Fibroblast of skin of back (primary cell): ENCODE measurements at regions not wholly inside any gene's neighbourhood (a gene's known extent, or its start where the extent isn't known, plus 50 kb on each side); places are given as distances from the start of the nearest gene placed in this dataset.
A peak's percentile ranks its signal among the peaks of the same experiment; 100 is the strongest.

Experiments
- DNase-seq: peaks from one replicate; pipeline ENCODE4 v3.0.0-alpha.2; 2013

DNA sequence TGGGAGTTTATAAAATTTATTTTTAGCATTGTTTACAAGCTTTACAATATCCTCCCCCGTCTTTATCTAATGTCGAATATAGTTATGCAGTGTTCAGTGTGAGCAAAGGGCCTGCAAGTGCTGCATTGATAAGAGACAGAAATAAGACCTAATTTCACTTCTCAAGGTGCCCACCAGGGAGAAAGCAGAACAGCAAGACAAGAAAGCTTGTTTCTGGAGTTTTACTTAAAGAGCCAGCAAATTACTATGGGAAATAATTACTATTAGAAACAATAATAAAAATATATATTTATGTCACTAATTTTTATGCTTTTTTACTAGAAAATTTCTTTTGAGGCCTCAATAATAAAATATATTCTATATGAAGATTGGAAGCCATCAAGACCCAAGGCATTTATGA is 2677.7 kb downstream of the ARAP2 start:
- DNase-seq, result no peak

GRCh38 chr4:33577791-33578190 is 2666.5 kb downstream of the ARAP2 start:
- no peak for DNase-seq

GRCh38 chr4:33579951-33580350 is 2664.4 kb downstream of the ARAP2 start:
- no peak for DNase-seq

DNA sequence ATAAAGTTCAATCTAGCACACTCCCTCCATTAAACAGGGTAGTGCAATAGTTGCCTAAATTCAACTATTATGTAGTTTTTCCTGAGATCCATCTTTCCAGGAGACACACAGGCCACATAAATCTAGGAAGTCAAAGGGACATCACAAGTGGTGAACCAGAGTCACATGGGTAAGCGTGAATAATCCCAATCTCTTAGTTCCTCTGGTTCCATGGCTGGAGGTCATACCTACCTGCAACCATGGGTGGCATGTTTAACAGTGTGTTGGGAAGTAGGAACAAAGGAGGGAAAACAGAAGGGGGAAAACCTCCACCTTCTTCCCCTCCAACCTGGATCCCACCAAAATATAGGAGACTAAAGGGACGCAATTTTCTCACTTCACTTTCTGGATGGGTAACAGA is 2651.6 kb downstream of the ARAP2 start:
- no peak for DNase-seq

- DNase-seq, result no peak
These were observed 2637.4 kb downstream of the ARAP2 start for GRCh38 chr4:33606951-33607350.

DNA sequence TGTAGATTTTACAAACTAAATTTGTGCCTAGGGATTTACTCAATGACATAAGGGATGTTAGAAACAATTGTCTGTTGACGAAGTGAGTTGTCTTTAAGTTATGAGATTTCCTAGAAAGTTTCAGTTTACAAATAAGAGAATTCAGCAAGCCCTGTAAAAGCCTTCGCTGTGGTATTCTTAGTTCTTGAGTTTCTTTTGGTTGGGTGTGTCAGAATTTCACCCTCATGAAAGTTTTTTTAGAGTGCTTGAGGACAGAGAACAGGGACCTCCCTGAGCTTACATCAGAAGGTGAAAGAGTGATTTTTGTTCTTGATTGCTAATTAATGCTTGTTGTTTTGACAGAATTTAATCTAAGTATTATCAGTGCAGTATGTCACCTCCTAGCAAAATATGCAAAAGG is 2628.2 kb downstream of the ARAP2 start:
- no peak for DNase-seq

DNA sequence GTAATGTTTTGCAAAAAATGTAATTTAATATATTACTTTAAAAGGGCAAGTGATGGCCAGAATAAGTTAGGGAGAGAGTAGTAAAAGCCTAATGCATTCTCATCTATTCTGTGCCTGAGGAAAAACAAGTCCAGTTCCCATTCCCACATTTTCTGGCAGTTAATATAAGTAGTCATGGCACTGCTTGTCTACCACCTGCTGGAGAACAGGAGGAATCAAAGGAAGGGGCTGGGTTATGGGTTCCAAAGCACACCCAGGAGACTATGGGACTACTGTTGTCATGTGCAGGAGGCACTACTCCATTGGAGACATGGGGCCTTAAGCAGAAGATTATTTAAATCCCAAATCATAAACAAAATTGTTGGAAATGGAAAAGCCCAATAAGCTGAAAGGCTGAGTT is 2618.6 kb downstream of the ARAP2 start:
- no peak for DNase-seq

DNA sequence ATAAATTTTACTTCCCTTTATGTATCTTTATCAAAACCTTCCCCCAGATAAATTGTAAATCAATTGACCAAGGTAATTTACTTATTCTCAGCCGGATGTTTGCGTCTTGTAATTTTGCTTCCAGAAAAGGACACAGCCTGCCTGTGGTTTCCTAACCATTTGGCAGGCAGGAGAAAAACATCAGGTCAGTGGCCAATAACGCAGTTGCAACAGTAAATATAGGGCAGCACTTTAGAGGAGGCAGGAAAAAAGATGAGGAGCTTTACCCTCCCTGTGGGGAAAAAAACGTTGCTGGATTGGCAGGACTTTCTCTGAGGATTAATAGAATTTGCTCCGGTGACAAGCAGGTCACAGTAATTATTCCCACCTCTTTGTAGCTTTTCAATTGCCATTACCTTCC is 2618.1 kb downstream of the ARAP2 start:
- DNase-seq, result no peak

GRCh38 chr4:33628296-33628695 is 2616.0 kb downstream of the ARAP2 start:
- no peak for DNase-seq

- peak; percentile 41 for DNase-seq
These were observed 2595.3 kb downstream of the ARAP2 start for GRCh38 chr4:33649015-33649414.

GRCh38 chr4:33649471-33649870 is 2594.8 kb downstream of the ARAP2 start:
- DNase-seq, result no peak

DNA sequence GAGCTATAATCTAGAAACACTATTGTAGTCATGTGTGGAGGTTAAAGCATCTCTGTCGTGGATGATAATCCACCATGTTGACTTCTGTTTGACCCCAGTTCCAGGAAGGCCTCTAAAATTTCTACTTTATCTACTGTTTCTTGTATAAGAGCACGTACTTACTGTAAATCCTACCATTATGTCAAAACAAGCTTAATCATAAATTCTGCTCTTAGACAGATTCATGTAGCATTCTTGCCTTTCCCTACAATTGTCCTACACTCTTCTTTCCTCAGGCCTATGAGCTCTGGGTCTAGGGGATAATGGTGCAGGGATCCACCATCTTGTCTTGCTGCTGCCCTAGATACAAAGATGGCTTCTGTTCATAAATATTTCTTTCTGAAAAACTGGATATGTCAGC is 2594.3 kb downstream of the ARAP2 start:
- DNase-seq, result no peak

GRCh38 chr4:33658971-33659370 is 2585.3 kb downstream of the ARAP2 start:
- no peak for DNase-seq

GRCh38 chr4:33661636-33662035 is 2582.7 kb downstream of the ARAP2 start:
- no peak for DNase-seq

DNA sequence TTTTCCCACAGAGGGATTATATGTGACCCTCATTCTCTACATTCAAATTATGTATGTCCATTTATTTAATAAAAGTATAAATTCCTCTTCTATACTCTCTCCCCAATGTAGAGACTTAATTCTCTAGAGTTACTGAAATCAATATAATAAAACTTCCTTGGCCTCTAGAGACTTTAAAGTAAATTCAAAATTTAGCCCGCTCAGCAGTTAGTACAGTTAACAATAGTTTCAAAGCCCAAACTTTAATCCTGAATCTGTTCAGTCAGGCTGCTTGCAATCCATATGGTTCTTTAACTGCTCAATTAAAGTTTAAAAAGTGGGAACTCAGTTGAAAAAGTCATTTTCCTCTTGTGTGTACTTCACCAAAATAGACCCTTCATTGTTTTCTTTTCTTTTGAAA is 2558.4 kb downstream of the ARAP2 start:
- no peak for DNase-seq

DNA sequence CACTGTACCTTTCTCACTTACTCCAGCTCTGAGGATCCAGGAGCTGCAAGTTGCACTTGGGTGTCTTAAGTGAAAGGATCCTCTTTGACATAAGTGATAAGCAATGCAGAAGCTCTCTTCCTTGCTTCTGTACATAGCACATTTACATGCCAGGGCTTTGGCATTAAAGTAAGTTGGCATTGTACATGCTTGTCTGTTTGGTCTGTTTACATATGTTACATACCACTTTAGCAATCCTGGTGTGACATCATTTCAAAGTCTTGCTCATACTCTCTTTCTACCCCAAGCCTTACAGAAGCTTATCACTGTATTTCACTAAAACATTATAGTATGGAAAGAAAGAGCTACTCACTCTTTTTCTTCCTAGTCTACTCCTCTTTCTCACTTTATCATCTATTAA is 2548.3 kb downstream of the ARAP2 start:
- DNase-seq, result peak; percentile 27

DNA sequence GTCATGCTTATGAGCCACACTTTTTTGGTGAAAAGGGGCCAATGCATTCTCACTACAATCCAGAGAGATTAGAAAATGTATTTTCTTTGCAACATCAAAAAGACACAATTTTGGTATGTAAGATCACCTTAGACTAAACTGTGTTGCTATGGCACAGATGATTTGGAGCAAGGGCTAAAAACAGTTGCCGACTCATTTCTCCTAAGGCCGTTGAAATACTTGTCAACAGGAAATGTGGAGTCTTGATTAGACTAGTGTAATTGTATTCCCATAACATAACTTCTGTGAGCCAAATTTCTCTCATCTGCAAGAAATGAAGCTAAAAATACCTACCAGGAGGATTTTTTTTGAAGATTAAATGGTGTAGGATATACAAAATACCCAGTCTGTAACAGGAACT is 2547.7 kb downstream of the ARAP2 start:
- DNase-seq, result peak; percentile 19

DNA sequence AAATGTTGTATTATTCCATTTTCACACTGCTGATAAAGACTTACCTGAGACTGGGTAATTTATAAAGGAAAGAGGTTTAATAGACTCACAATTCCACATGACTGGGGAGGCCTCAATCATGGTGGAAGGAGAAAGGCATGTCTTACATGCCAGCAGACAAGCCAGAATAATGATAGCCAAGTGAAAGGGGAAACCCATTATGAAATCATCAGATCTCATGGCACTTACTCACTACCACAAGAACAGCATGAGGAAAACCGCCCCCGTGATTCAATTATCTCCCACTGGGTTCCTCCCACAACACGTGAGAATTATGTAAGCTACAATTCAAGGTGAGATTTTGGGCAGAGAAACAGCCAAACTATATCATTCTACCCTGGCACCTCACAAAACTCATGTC is 2535.1 kb downstream of the ARAP2 start:
- DNase-seq, result peak; percentile 61

DNA sequence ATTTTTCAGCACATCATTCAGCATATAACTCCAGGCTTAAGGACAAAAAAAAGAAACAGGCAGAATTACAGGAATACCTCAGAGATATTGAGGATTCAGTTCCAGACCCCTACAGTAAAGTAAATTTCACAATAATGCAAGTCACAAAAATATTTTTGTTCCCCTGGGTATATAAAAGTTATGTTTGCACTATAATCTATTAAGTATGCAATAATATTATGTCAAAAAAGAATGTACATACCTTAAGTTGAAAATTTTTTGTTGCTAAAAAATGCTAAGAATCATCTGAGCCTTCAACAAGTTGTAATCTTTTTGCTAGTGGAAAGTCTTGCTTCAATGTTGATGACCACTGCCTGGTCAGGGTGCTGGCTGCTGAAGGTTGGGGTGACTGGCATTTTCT is 2532.5 kb downstream of the ARAP2 start:
- DNase-seq, result peak; percentile 50

DNA sequence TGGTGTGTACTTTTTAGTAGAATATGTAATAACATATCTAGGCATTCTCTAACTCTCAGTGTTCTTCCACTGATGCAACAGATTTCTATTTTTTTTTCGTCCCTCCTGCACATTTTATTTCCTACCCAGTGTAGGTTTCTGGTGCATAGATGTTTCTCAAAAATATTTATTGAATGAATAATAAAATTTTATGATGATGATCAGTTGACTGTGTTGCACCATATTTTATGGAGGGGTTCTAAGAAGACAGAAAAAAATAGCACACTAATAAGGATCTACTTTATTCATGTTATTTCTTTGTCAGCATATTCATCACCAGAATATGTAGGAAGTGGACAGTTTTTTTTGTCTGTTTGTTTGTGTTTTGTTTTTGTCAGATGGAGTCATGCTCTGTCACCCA is 2529.3 kb downstream of the ARAP2 start:
- peak; percentile 21 for DNase-seq

DNA sequence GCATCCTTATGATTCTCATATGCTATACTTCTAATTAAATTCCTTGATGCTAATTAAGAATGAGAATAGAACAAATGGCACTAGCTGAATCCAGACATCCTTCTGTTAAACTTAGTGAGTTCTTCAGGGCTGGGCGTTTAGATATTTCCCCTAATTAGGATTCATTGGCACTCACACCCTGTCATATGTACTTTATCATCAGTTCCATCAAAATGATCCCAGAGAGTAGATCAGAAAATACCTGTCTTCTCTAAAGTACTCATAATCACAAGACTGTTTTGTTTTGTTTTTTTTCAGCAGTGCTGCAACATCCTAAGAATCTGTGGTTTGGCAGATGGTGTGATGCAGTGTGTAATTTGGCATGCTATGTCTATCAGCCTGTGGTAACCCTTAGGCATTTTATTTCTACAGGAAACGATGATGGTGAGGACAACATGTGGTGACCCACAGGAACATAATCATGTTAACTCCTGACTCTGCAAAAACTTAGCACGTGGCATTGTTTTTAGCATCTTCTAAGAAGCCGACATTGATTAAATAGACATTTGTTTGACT is 2528.4 kb downstream of the ARAP2 start:
- peak; percentile 85 for DNase-seq

DNA sequence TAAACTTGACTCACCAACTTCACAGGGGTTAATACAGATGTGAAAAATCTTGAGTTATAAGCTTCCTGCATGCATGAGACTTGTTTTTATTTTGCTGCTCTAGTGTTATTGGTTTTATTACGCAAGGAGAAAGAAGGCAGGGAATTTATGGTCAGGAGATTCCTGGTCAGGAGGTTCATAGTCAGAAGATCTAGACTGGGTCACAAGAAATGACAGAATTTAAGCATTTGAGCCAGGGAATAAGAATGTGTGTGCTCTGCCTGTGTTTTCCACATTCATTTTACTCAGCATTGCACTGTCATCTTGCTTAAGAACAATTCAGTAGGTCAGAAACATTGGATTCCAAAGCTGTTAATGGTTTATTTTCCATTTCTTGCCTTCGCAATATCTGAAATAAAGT is 2522.1 kb downstream of the ARAP2 start:
- peak; percentile 50 for DNase-seq

DNA sequence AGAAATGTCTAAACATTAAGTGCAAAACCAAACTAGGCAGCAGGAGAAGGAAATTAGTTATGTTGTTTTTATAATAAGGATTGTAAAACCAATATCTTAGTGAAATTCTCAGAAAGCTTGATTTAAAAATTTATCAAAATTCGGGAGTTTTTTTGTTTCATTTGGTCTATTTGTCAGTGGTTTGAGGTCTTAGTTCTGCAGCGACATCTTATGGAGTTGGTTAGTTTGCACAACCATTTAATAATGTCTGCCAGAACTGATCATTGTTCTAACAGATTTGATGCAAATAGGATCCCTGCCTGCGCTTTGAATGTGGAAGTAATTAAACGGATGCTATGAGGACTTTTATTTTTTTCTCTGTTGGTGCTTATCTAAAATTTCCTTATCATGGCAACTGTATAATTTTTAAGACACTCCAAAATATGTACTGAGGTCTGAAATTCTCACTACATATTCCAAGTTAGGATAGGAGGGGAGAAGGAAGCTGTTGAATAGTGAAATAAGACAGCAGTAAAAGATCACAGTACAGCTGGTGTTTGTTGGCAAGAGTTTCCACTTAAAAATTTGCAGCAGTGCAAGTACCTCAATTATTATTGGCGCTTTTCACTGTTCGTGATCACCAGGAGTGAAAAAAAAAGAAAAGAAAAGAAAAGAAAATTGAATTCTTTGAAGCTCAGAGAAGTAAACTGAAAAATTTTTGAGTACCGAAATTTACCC is 2521.4 kb downstream of the ARAP2 start:
- DNase-seq, result peak; percentile 35

- no peak for DNase-seq
These were observed 2519.6 kb downstream of the ARAP2 start for GRCh38 chr4:33724685-33725084.

- no peak for DNase-seq
These were observed 2518.5 kb downstream of the ARAP2 start for GRCh38 chr4:33725861-33726260.
